Esophagus squamous epithelium (tissue), 5 donors: ENCODE measurements at regions not wholly inside any gene's neighbourhood (a gene's known extent, or its start where the extent isn't known, plus 50 kb on each side); places are given as distances from the start of the nearest gene placed in this dataset.

Source experiments
- DNase-seq: peaks from one replicate; lab custom pipeline; 2025; lab: John Stamatoyannopoulos, UW
- H3K27ac ChIP-seq, 4 donors: fragments of 200-600 bp; sonication (generic); one replicate each; pipeline ENCODE4 v1.5.1; 2016 to 2019; ENCODE audit warnings: mild to moderate bottlenecking in 1 of 4
- H3K27me3 ChIP-seq, 4 donors: fragments of 200-600 bp; sonication (generic); 1 replicate in 3 of 4; 2 replicates in 1 of 4; pipeline versions ENCODE4 v1.5.1 to v1.6.0; 2017 to 2021; ENCODE audit warnings: antibody characterized with exemption in 1 of 4
- H3K36me3 ChIP-seq, 3 donors: fragments of 200-600 bp; sonication (generic); one replicate each; pipeline ENCODE4 v1.5.1; 2016 to 2019
- H3K4me1 ChIP-seq, 3 donors: fragments of 200-600 bp; sonication (generic); one replicate each; pipeline ENCODE4 v1.5.1; 2017 to 2019
- H3K4me3 ChIP-seq, 4 donors: fragments of 200-600 bp; sonication (generic); 1 replicate in 3 of 4; 2 replicates in 1 of 4; pipeline ENCODE4 v1.5.1; 2016 to 2019; ENCODE audit warnings: mild to moderate bottlenecking in 2 of 4, moderate library complexity in 1 of 4
- H3K9me3 ChIP-seq, 3 donors: fragments of 200-600 bp; sonication (generic); one replicate each; pipeline ENCODE4 v1.5.1; 2016 to 2019
- CTCF ChIP-seq, 6 experiments: fragments of 450-650 bp in 4 of 6; fragments of 200-600 bp in 2 of 6; sonication (generic) in 2 of 6; IDR thresholded peaks; one replicate each; pipeline ENCODE4 v1.5.1; 2016 to 2019; ENCODE audit warnings: antibody characterized with exemption in 6 of 6, mild to moderate bottlenecking in 4 of 6, moderate library complexity in 4 of 6
- POLR2A ChIP-seq, 4 donors: fragments of 450-650 bp; IDR thresholded peaks; one replicate each; pipeline ENCODE4 v1.6.1; 2017; ENCODE audit warnings: antibody characterized with exemption in 4 of 4, mild to moderate bottlenecking in 4 of 4, moderate library complexity in 3 of 4
- WGBS, 2 donors: methylation state at CpG; one replicate each; pipeline ENCODE4 v1.1.5; 2018; 5-methylcytosine and 5-hydroxymethylcytosine counted together
- intact Hi-C: fragments of 100-400 bp; cut with DNase I; formaldehyde crosslinking; loops from one replicate; pipeline ENCODE4 v1.15.0; 2022
- donor health status: DM: yes; HTN: yes; CAD: no.

- no peak for DNase-seq
- no peaks in the 10 kb centered on the region for H3K27me3 ChIP-seq
- H3K36me3 ChIP-seq = no peaks in the 10 kb centered on the region
- H3K4me1 ChIP-seq = no peaks in the 10 kb centered on the region
- H3K4me3 ChIP-seq = no peak overlapping the region
- peaks cover 0 to 10% (median 8%) of the 10 kb centered on the region in 3 donors for H3K9me3 ChIP-seq
- 30 to 39% methylated on average over 4 of the region's 4 CpGs for WGBS, 2 donors
- intact Hi-C loops = no loop called here
- no peak for TF ChIP-seq POLR2A (IDR thresholded peaks at IDR 0.05)
- no peak overlapping the region for H3K27ac ChIP-seq
Measured at GRCh38 chr7:42774436-42774835, 137.4 kb downstream of the C7orf25 start.

- WGBS, 2 donors = 41 to 47% methylated on average over 3 of the region's 3 CpGs
- no peak for TF ChIP-seq POLR2A (IDR thresholded peaks at IDR 0.05)
- TF ChIP-seq CTCF (IDR thresholded peaks at IDR 0.05) = no peak
- H3K9me3 ChIP-seq = no peaks in the 10 kb centered on the region
- intact Hi-C loops = no loop called here
- H3K36me3 ChIP-seq = no peaks in the 10 kb centered on the region
- H3K4me3 ChIP-seq = no peak overlapping the region
- H3K27ac ChIP-seq = no peak overlapping the region
- no peaks in the 10 kb centered on the region for H3K27me3 ChIP-seq
- no peaks in the 10 kb centered on the region for H3K4me1 ChIP-seq
- no peak for DNase-seq
Measured at GRCh38 chr7:42770114-42770513, 141.8 kb downstream of the C7orf25 start.

- TF ChIP-seq CTCF (IDR thresholded peaks at IDR 0.05) = no peak
- TF ChIP-seq POLR2A (IDR thresholded peaks at IDR 0.05) = no peak
- Histone ChIP-seq H3K36me3 (no peaks in the 10 kb centered on the region), H3K27me3 (no peaks in the 10 kb centered on the region), H3K4me1 (no peaks in the 10 kb centered on the region), H3K9me3 (no peaks in the 10 kb centered on the region), H3K4me3 (no peak overlapping the region), H3K27ac (no peak overlapping the region)
- no peak for DNase-seq
- 57 to 86% methylated on average over 2 to 4 of the region's 4 CpGs for WGBS, 2 donors
- intact Hi-C loops = no loop called here
Measured at GRCh38 chr7:42768045-42768444, 143.8 kb downstream of the C7orf25 start.

GRCh38 chr7:42766782-42767423 is 145.0 kb downstream of the C7orf25 start:
- Histone ChIP-seq H3K9me3 (no peaks in the 10 kb centered on the region), H3K4me1 (no peaks in the 10 kb centered on the region), H3K27me3 (no peaks in the 10 kb centered on the region), H3K4me3 (no peak overlapping the region), H3K36me3 (no peaks in the 10 kb centered on the region), H3K27ac (no peak overlapping the region)
- intact Hi-C loops = no loop called here
- 66 to 71% methylated on average over 3 of the region's 3 CpGs for WGBS, 2 donors
- TF ChIP-seq CTCF (IDR thresholded peaks at IDR 0.05) = no peak
- no peak for TF ChIP-seq POLR2A (IDR thresholded peaks at IDR 0.05)
- no peak for DNase-seq

GRCh38 chr7:42765931-42766330 is 145.9 kb downstream of the C7orf25 start:
- intact Hi-C loops = no loop called here
- no peaks in the 10 kb centered on the region for H3K36me3 ChIP-seq
- 75 to 83% methylated on average over 2 of the region's 2 CpGs for WGBS, 2 donors

More at GRCh38 chr7:42765931-42766330, 145.9 kb downstream of the C7orf25 start:
- no peaks in the 10 kb centered on the region for H3K27me3 ChIP-seq
- no peak overlapping the region for H3K4me3 ChIP-seq
- TF ChIP-seq CTCF (IDR thresholded peaks at IDR 0.05) (no peak), POLR2A (IDR thresholded peaks at IDR 0.05) (no peak)
- H3K9me3 ChIP-seq = no peaks in the 10 kb centered on the region
- H3K4me1 ChIP-seq = no peaks in the 10 kb centered on the region
- H3K27ac ChIP-seq = no peak overlapping the region
- DNase-seq = no peak
